GM21360 (cell line): ENCODE measurements at regions not wholly inside any gene's neighbourhood (a gene's known extent, or its start where the extent isn't known, plus 50 kb on each side); places are given as distances from the start of the nearest gene placed in this dataset.

Experiments used
- ATAC-seq: cut with Tn5 transposase; IDR thresholded peaks from one replicate; pipeline ENCODE4 v1.9.1; 2021; ENCODE audit warnings: mild to moderate bottlenecking, moderate library complexity; ENCODE audit not compliant: unreplicated experiment

GRCh38 chr10:62453274-62453673 lies 79.1 kb downstream of the ZNF365 start:
- ATAC-seq = no peak

- ATAC-seq = no peak
Observed at GRCh38 chr10:62454687-62455397, 80.7 kb downstream of the ZNF365 start.

- peak; percentile 98 for ATAC-seq
Observed at GRCh38 chr10:62456611-62457101, 82.5 kb downstream of the ZNF365 start.

- ATAC-seq = no peak
Observed at GRCh38 chr10:62457196-62457595, 83.0 kb downstream of the ZNF365 start.

DNA sequence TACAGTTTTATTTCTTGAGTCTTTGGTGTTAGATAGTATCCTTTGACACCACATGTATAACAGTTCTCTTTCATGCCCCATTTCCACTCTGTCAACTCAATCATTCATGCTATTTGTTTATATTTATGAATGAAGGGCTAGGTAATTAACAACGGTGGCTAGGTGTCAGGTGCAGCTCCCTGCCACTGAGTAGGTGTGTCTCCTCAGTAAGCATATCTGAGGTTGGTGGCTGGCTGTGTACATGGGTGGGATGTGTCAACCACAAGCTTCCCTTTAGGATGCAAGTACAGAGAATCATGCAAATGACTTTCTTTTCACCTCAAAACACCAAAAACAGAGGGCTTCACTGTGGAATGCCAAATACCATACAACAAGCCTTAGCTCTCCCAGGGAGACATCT lies 83.4 kb downstream of the ZNF365 start:
- ATAC-seq = no peak

DNA sequence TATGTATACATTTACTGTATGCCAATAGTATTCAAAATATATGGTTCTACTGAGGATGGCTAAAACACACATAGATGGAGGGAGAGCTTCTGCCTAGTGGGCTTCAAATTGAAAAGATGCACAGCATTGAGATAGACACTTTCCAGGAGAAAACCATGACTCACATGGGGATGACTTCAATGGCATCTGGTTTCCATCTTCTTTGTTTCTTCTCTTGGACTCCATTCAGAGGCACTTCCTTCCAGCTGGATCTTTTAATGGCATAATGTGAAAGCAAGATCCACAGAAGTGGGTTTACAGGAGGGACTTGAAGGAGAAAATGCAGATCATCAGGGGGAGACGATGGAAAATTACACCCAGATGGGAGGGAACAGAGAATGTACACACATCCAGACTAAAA lies 84.9 kb downstream of the ZNF365 start:
- ATAC-seq = no peak

DNA sequence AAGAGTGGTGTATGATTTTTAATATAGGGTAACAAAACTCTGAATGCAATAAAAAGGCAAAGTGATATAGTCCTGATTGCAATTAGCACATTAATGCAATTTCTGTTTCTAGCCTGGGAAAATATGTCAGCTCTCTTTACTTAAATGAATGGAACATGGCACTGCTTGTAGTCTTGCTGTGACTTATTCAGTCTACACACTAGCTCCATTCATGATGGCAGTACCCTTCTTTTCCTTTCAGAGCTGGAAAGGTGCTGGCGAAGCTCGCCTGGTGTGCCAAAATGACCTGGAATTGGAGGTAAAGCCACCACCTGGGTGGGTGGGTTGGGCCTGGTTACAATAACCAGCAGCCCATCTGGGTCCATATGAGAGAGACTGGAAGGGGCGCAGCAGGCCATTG lies 85.3 kb downstream of the ZNF365 start:
- no peak for ATAC-seq

GRCh38 chr10:62460393-62460792 lies 86.2 kb downstream of the ZNF365 start:
- no peak for ATAC-seq

- no peak for ATAC-seq
Observed at GRCh38 chr10:62461120-62461519, 87.0 kb downstream of the ZNF365 start.

DNA sequence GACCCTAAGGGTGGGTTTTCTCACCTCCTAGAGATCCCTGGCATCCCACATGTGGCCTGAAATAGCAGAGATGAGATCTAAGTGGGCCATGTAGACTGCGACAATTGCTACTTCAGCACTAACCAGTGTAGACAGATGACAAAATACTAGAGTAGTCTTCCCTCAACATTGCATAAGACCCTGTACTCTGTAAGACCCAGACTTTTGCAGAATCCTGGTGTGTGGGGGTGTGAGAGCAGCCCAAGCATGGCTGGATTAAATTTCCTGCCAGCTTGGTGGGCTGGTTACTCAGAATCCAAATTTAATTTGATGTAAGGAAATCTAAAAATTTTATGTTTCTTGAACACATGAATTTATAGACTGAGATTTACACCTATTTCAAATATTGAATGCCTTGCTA lies 88.3 kb downstream of the ZNF365 start:
- no peak for ATAC-seq

DNA sequence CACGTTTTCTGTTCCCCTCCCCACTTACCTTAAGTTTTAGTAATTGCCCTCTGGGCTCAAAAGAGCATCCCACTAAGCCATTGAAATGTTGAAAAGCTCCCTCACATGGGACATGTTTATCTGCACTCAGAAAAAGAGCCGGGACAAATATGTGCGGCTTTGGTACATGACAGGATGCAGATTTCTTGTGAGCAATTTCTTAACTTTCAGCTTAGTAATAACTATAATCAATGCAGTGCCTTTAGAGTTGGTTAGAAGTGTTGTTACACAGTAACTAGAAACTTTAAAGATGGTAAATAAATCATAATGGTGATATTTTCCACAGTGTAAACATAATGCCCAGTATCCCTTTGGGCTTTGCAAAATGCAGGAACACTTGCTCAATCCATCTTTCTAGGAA lies 89.2 kb downstream of the ZNF365 start:
- ATAC-seq = no peak

GRCh38 chr10:62464308-62464707 lies 90.1 kb downstream of the ZNF365 start:
- ATAC-seq = no peak

- no peak for ATAC-seq
Observed at GRCh38 chr10:62466590-62466989, 92.4 kb downstream of the ZNF365 start.

DNA sequence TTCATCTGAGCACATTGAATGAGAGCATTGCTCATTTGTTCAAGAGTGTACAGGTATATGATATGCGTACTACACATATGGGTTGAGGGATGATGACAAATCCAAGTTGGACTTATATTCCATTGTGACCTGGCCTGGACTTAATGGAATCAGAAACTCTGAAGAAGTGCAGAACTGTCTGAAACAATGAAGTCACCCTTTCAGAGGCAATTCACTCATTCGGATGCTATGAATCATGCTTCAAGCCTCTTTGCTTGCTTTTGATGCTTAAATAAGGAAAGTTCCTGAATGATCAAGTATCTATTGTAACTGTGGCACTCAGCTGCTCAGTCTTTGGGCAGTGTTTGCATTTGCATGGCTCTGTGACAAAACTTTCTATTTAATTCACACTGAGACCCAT lies 93.4 kb downstream of the ZNF365 start:
- ATAC-seq = no peak

- no peak for ATAC-seq
Observed at GRCh38 chr10:62471711-62472110, 97.5 kb downstream of the ZNF365 start.

GRCh38 chr10:62473241-62473640 lies 99.1 kb downstream of the ZNF365 start:
- ATAC-seq = no peak

DNA sequence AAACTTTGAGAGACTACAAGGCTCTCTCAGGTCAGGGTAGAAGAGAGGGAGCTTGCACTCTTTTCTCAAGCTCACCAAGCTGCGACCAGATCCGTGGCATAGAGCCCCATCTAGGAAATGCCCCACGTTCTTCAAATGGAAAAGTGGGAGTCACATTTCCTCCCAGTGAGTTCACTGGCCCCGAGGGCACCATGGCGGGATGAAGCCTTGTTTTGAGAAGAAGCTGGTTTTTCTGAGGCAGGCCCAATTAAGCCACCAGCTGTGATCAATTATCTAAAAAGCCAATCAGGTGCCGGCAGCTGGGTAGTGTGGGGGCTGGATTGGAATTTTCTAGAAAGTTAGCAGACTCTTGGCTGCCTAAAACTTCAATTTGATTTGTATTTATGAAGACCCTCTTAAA lies 101.4 kb downstream of the ZNF365 start:
- ATAC-seq = no peak

- ATAC-seq = no peak
Observed at GRCh38 chr10:62479523-62479922, 105.4 kb downstream of the ZNF365 start.

- ATAC-seq = no peak
Observed at GRCh38 chr10:62480196-62480595, 106.0 kb downstream of the ZNF365 start.

GRCh38 chr10:62482581-62482980 lies 108.4 kb downstream of the ZNF365 start:
- ATAC-seq = no peak

DNA sequence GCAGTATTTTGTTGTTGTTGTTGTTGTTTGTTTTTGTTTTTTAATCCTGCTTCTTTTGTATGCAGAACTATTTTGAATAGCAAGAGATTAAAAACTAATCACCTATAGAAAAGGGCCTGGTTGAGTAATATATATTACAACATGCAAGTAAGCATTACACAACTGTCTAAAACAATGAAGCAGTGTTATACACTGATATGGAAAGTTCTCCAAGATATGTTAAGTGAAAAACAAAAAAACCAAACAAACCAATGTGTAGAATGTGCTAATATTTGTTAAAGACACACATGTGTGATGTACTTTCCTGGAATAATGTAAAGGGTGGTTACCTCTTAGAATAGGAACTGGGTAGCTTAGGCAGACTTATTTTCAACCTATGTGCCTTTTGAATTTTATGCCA lies 117.4 kb downstream of the ZNF365 start:
- ATAC-seq = no peak

GRCh38 chr10:62492012-62492869 lies 118.1 kb downstream of the ZNF365 start:
- no peak for ATAC-seq
